ENCODE measurements at regions not wholly inside any gene's neighbourhood (a gene's known extent, or its start where the extent isn't known, plus 50 kb on each side); places are given as distances from the start of the nearest gene placed in this dataset.

- ATAC-seq (no peak), DNase-seq (ENCODE audit: low read depth, low spot score) (no peak)
- H3K9me2 ChIP-seq (ENCODE audit: insufficient read depth), result no peaks in the 10 kb centered on the region
- no peaks in the 10 kb centered on the region for H3K36me3 ChIP-seq (ENCODE audit: control insufficient read depth in 1 of 2, insufficient read depth in 2 of 2, low read length in 2 of 2)
- no peaks in the 10 kb centered on the region for H3K9me3 ChIP-seq (ENCODE audit: control insufficient read depth in 1 of 2, insufficient read depth in 1 of 2, low read depth in 1 of 2, low read length in 2 of 2)
- H2AFZ ChIP-seq (ENCODE audit: low read depth, low read length, poor library complexity, severe bottlenecking), result no peak overlapping the region
- ChIA-PET POLR2A (no interaction called here), CTCF (no interaction called here), RAD21 (ENCODE audit: low non-redundant PET in 1 of 2, low total read pairs in 2 of 2, uncharacterized antibody in 2 of 2, unreplicated experiment in 2 of 2) (no interaction called here)
- TF ChIP-seq ELF1 (IDR thresholded peaks at IDR 0.05; ENCODE audit: borderline replicate concordance, low read depth) (no peak), JUND (IDR thresholded peaks at IDR 0.05) (no peak), CBX3 (IDR thresholded peaks at IDR 0.05; ENCODE audit: low read depth) (no peak), CEBPB (IDR thresholded peaks at IDR 0.05; ENCODE audit: low read depth) (no peak), ZNF274 (IDR thresholded peaks at IDR 0.05; ENCODE audit: low read depth, low read length) (no peak), YY1 (IDR thresholded peaks at IDR 0.05; ENCODE audit: extremely low read depth, insufficient replicate concordance, low read depth, low read length) (no peak), EGR1 (IDR thresholded peaks at IDR 0.05; ENCODE audit: low read depth) (no peak), EZH2phosphoT487 (IDR thresholded peaks at IDR 0.05; ENCODE audit: borderline replicate concordance) (no peak), SRF (IDR thresholded peaks at IDR 0.05; ENCODE audit: low read depth) (no peak), POLR2A (IDR thresholded peaks at IDR 0.05; ENCODE audit: borderline replicate concordance, extremely low read depth, insufficient read depth, insufficient read length) (no peak), CTCF (IDR thresholded peaks at IDR 0.05 in 2 of 3, conservative IDR thresholded peaks at IDR 0.05 in 1 of 3; ENCODE audit: borderline replicate concordance in 1 of 3, insufficient read depth in 1 of 3, low read depth in 2 of 3, low read length in 2 of 3) (no peak), ZFX (IDR thresholded peaks at IDR 0.05) (no peak), SP1 (IDR thresholded peaks at IDR 0.05; ENCODE audit: low read depth) (no peak), SIN3A (IDR thresholded peaks at IDR 0.05; ENCODE audit: low read depth) (no peak), RAD21 (IDR thresholded peaks at IDR 0.05; ENCODE audit: low read depth) (no peak), EZH2 (IDR thresholded peaks at IDR 0.05) (no peak)
- TF ChIP-seq, protein P1, sequence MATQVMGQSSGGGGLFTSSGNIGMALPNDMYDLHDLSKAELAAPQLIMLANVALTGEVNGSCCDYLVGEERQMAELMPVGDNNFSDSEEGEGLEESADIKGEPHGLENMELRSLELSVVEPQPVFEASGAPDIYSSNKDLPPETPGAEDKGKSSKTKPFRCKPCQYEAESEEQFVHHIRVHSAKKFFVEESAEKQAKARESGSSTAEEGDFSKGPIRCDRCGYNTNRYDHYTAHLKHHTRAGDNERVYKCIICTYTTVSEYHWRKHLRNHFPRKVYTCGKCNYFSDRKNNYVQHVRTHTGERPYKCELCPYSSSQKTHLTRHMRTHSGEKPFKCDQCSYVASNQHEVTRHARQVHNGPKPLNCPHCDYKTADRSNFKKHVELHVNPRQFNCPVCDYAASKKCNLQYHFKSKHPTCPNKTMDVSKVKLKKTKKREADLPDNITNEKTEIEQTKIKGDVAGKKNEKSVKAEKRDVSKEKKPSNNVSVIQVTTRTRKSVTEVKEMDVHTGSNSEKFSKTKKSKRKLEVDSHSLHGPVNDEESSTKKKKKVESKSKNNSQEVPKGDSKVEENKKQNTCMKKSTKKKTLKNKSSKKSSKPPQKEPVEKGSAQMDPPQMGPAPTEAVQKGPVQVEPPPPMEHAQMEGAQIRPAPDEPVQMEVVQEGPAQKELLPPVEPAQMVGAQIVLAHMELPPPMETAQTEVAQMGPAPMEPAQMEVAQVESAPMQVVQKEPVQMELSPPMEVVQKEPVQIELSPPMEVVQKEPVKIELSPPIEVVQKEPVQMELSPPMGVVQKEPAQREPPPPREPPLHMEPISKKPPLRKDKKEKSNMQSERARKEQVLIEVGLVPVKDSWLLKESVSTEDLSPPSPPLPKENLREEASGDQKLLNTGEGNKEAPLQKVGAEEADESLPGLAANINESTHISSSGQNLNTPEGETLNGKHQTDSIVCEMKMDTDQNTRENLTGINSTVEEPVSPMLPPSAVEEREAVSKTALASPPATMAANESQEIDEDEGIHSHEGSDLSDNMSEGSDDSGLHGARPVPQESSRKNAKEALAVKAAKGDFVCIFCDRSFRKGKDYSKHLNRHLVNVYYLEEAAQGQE (IDR thresholded peaks at IDR 0.05; ENCODE audit: low read depth), result no peak
- TF ChIP-seq, protein P2, sequence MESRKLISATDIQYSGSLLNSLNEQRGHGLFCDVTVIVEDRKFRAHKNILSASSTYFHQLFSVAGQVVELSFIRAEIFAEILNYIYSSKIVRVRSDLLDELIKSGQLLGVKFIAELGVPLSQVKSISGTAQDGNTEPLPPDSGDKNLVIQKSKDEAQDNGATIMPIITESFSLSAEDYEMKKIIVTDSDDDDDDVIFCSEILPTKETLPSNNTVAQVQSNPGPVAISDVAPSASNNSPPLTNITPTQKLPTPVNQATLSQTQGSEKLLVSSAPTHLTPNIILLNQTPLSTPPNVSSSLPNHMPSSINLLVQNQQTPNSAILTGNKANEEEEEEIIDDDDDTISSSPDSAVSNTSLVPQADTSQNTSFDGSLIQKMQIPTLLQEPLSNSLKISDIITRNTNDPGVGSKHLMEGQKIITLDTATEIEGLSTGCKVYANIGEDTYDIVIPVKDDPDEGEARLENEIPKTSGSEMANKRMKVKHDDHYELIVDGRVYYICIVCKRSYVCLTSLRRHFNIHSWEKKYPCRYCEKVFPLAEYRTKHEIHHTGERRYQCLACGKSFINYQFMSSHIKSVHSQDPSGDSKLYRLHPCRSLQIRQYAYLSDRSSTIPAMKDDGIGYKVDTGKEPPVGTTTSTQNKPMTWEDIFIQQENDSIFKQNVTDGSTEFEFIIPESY (IDR thresholded peaks at IDR 0.05; ENCODE audit: extremely low read depth, insufficient replicate concordance, low read length), result no peak
- TF ChIP-seq, protein P3, sequence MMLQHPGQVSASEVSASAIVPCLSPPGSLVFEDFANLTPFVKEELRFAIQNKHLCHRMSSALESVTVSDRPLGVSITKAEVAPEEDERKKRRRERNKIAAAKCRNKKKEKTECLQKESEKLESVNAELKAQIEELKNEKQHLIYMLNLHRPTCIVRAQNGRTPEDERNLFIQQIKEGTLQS (IDR thresholded peaks at IDR 0.05), result no peak
- H3K27me3 ChIP-seq (ENCODE audit: insufficient read depth, low read length), result no peaks in the 10 kb centered on the region
- no peak overlapping the region for H3K9ac ChIP-seq (ENCODE audit: low read length)
- H3K4me1 ChIP-seq (ENCODE audit: control insufficient read depth in 1 of 2, insufficient read depth in 2 of 2, low read length in 2 of 2), result no peaks in the 10 kb centered on the region
- H3K27ac ChIP-seq (ENCODE audit: low read depth, low read length), result no peak overlapping the region
- intact Hi-C loops (cut with micrococcal nuclease), result no loop called here
- H3K4me2 ChIP-seq (ENCODE audit: low read length), result no peak overlapping the region
- no peaks in the 10 kb centered on the region for H3K79me2 ChIP-seq (ENCODE audit: insufficient read depth, low read length)
- no TSS peak for BruUV-seq (replicated peaks)
- no peaks in the 10 kb centered on the region; the same call in 1 of the 2 replicates for H4K20me1 ChIP-seq (ENCODE audit: insufficient read depth)
- H3K4me3 ChIP-seq (replicated peaks in 1 of 2; ENCODE audit: low read depth in 1 of 2, low read length in 2 of 2), result no peak overlapping the region
Measured at GRCh38 chr13:64936879-64937278, 2293.3 kb downstream of the PCDH9 start.

All from HCT116 (cell line).